Endothelial cell of umbilical vein (primary cell): ENCODE measurements at regions not wholly inside any gene's neighbourhood (a gene's known extent, or its start where the extent isn't known, plus 50 kb on each side); places are given as distances from the start of the nearest gene placed in this dataset.

ENCODE experiments used
- BruUV-seq: library from RNA; stranded (reverse); fragments of 400-500 nt; replicated peaks from 2 replicates; lab custom pipeline; 2021; lab: Mats Ljungman, UMichigan
- CTCF ChIA-PET: fragments of 300-600, 350-600 bp; sonication (Branson Sonifier 250); formaldehyde crosslinking; loops from one replicate; lab custom pipeline; 2021; ENCODE audit warnings: antibody characterized with exemption, inconsistent platforms; lab: Charles Lee
- POLR2A ChIA-PET: fragments of 300-600, 350-600 bp; sonication (Branson Sonifier 250); formaldehyde crosslinking; loops from one replicate; lab custom pipeline; 2021; ENCODE audit warnings: antibody characterized with exemption, inconsistent platforms; lab: Charles Lee
- DNase-seq: peaks from one replicate; pipeline ENCODE4 v3.0.0-alpha.2; 2011; ENCODE audit warnings: low read depth, low spot score
- FAIRE-seq: peaks from 2 replicates; lab custom pipeline; 2011; peaks lifted over from hg19 to GRCh38; lab: Jason Lieb, UNC
- H2AFZ ChIP-seq: 2 replicates; pipeline ENCODE4 v1.6.0; 2012; ENCODE audit warnings: low read depth, low read length, control low read depth, inconsistent platforms
- H3K27ac ChIP-seq: 2 replicates; pipeline ENCODE4 v1.5.1; 2011; ENCODE audit warnings: low read depth, mild to moderate bottlenecking, control low read depth, low read length, moderate library complexity; ENCODE audit not compliant: insufficient read depth
- H3K27me3 ChIP-seq, 2 experiments: 2 replicates each; pipeline versions ENCODE4 v1.6.0 to v1.6.1; 2011; ENCODE audit warnings: low read length in 2 of 2, mixed read lengths in 1 of 2; ENCODE audit not compliant: control insufficient read depth in 2 of 2, insufficient read depth in 2 of 2
- H3K36me3 ChIP-seq, 2 experiments: 2 replicates in 1 of 2; 3 replicates in 1 of 2; pipeline ENCODE4 v1.5.1; 2011; ENCODE audit warnings: low read length in 2 of 2, mild to moderate bottlenecking in 1 of 2, moderate library complexity in 1 of 2; ENCODE audit not compliant: control insufficient read depth in 2 of 2, insufficient read depth in 2 of 2; ENCODE audit errors: extremely low read depth in 1 of 2
- H3K4me1 ChIP-seq: 3 replicates; pipeline ENCODE4 v1.5.1; 2011; ENCODE audit warnings: mild to moderate bottlenecking, low read length; ENCODE audit not compliant: control insufficient read depth, insufficient read depth; ENCODE audit errors: extremely low read depth
- H3K4me2 ChIP-seq: 2 replicates; pipeline ENCODE4 v1.6.1; 2011; ENCODE audit warnings: low read length, control low read depth, mixed read lengths; ENCODE audit not compliant: insufficient read depth
- H3K4me3 ChIP-seq, 3 experiments: fragments of 200-600 bp in 1 of 3; sonication (generic), shearing (Covaris generic) in 1 of 3; replicated peaks in 1 of 3; 2 replicates each; pipeline ENCODE4 v1.5.1; 2011 to 2016; ENCODE audit warnings: control low read depth in 3 of 3, low read length in 3 of 3, mild to moderate bottlenecking in 2 of 3, inconsistent platforms in 1 of 3, low read depth in 1 of 3, moderate library complexity in 1 of 3; ENCODE audit not compliant: insufficient read depth in 1 of 3
- H3K79me2 ChIP-seq: 2 replicates; pipeline ENCODE4 v1.6.0; 2012; ENCODE audit warnings: low read length, inconsistent platforms; ENCODE audit not compliant: control insufficient read depth, insufficient read depth
- H3K9ac ChIP-seq: replicated peaks from 2 replicates; pipeline ENCODE3; 2011; ENCODE audit warnings: low read length, control low read depth; ENCODE audit not compliant: insufficient read depth; ENCODE audit errors: extremely low read depth
- H3K9me1 ChIP-seq: replicated peaks from 3 replicates; pipeline ENCODE4 v1.6.0; 2011; ENCODE audit warnings: mild to moderate bottlenecking, low read length; ENCODE audit not compliant: control insufficient read depth, insufficient read depth; ENCODE audit errors: extremely low read depth
- H3K9me3 ChIP-seq: replicated peaks from 2 replicates; pipeline ENCODE4 v1.5.1; 2012; ENCODE audit warnings: low read length, inconsistent platforms; ENCODE audit not compliant: control insufficient read depth, insufficient read depth
- H4K20me1 ChIP-seq: replicated peaks from 2 replicates; pipeline ENCODE3; 2011; ENCODE audit warnings: mild to moderate bottlenecking, low read length; ENCODE audit not compliant: control insufficient read depth, insufficient read depth; ENCODE audit errors: extremely low read depth
- CTCF ChIP-seq, 2 donors: IDR thresholded peaks; 1 replicate in 1 of 2; 2 replicates in 1 of 2; pipeline ENCODE4 v1.5.1; 2011; ENCODE audit warnings: low read length in 2 of 2, mild to moderate bottlenecking in 2 of 2, moderate library complexity in 2 of 2, control low read depth in 1 of 2, inconsistent platforms in 1 of 2, low read depth in 1 of 2; ENCODE audit not compliant: insufficient read depth in 1 of 2; ENCODE audit errors: extremely low read depth in 1 of 2
- EZH2 ChIP-seq: IDR thresholded peaks from 2 replicates; pipeline ENCODE4 v1.6.1; 2012; ENCODE audit warnings: borderline replicate concordance, low read depth, mild to moderate bottlenecking, moderate library complexity, low read length, inconsistent platforms; ENCODE audit not compliant: severe bottlenecking
- FOS ChIP-seq: IDR thresholded peaks from 2 replicates; pipeline ENCODE4 v1.6.1; 2011; ENCODE audit warnings: mild to moderate bottlenecking, low read length, moderate library complexity, borderline replicate concordance; ENCODE audit not compliant: insufficient read depth
- GATA2 ChIP-seq: IDR thresholded peaks from 2 replicates; pipeline ENCODE4 v1.7.0; 2011; ENCODE audit warnings: low read depth, mild to moderate bottlenecking, moderate library complexity, mixed read lengths, low read length; ENCODE audit not compliant: insufficient read length, insufficient read depth
- JUN ChIP-seq: IDR thresholded peaks from 2 replicates; pipeline ENCODE4 v1.6.1; 2011; ENCODE audit warnings: borderline replicate concordance, low read depth; ENCODE audit not compliant: insufficient read length, insufficient read depth
- MAX ChIP-seq: IDR thresholded peaks from 2 replicates; pipeline ENCODE4 v1.6.1; 2011; ENCODE audit not compliant: insufficient read depth, insufficient read length
- MYC ChIP-seq: IDR thresholded peaks from one replicate; pipeline ENCODE4 v1.6.1; 2011; ENCODE audit warnings: mild to moderate bottlenecking, low read depth, low read length
- POLR2A ChIP-seq: IDR thresholded peaks from 2 replicates; pipeline ENCODE4 v1.6.1; 2012; ENCODE audit warnings: low read depth, mild to moderate bottlenecking, control low read depth, low read length
- POLR2AphosphoS5 ChIP-seq: IDR thresholded peaks from 2 replicates; pipeline ENCODE4 v1.6.1; 2012; ENCODE audit warnings: low read depth, mild to moderate bottlenecking, control low read depth, low read length, moderate library complexity; ENCODE audit not compliant: insufficient read depth
- dilution Hi-C: fragments of 300-500 bp; cut with MboI; formaldehyde crosslinking; loops from one replicate; pipeline ENCODE4 v1.15.0; 2019; ENCODE audit warnings: low sequenced_read_pairs; ENCODE audit not compliant: extremely low pct_ligation_motif_present
- intact Hi-C: fragments of 100-400 bp; cut with micrococcal nuclease; formaldehyde crosslinking; loops from one replicate; pipeline ENCODE4 v1.10.0; 2022

GRCh38 chr5:11973469-11973868 is 69.2 kb upstream of the CTNND2 start:
- H3K36me3 ChIP-seq: no peaks in the 10 kb centered on the region
- H3K9me3 ChIP-seq: no peaks in the 10 kb centered on the region
- H3K9ac ChIP-seq: no peak overlapping the region
- no peaks in the 10 kb centered on the region for H3K27me3 ChIP-seq
- H3K79me2 ChIP-seq: no peaks in the 10 kb centered on the region
- dilution Hi-C loops (no loop called here), intact Hi-C loops (no loop called here)
- H3K4me1 ChIP-seq: no peaks in the 10 kb centered on the region
- no peaks in the 10 kb centered on the region for H4K20me1 ChIP-seq
- H3K4me3 ChIP-seq: no peak overlapping the region
- BruUV-seq: no TSS peak
- DNase-seq (no peak), FAIRE-seq (no peak)
- no peak overlapping the region for H3K27ac ChIP-seq
- H3K4me2 ChIP-seq: no peak overlapping the region
- TF ChIP-seq POLR2AphosphoS5: no peak
- TF ChIP-seq MAX: no peak
- ChIA-PET POLR2A (no interaction called here), CTCF (no interaction called here)
- no peaks in the 10 kb centered on the region for H3K9me1 ChIP-seq
- no peak overlapping the region for H2AFZ ChIP-seq

GRCh38 chr5:11963227-11963626 is 59.0 kb upstream of the CTNND2 start:
- no peak overlapping the region for H3K4me3 ChIP-seq
- no peak for FAIRE-seq
- no peak overlapping the region for H3K4me2 ChIP-seq
- no peaks in the 10 kb centered on the region for H3K79me2 ChIP-seq
- CTCF ChIA-PET: no interaction called here
- dilution Hi-C loops (no loop called here), intact Hi-C loops (no loop called here)
- no TSS peak for BruUV-seq
- H2AFZ ChIP-seq: no peak overlapping the region
- H3K36me3 ChIP-seq: no peaks in the 10 kb centered on the region
- TF ChIP-seq MAX (no peak), CTCF (IDR thresholded peaks at IDR 0.05; ENCODE audit: extremely low read depth in 1 of 2, insufficient read depth in 1 of 2, low read depth in 1 of 2, low read length in 2 of 2) (no peak), POLR2AphosphoS5 (no peak), EZH2 (no peak), JUN (no peak), POLR2A (no peak), MYC (no peak), GATA2 (no peak), FOS (no peak)
- H3K9me1 ChIP-seq: no peaks in the 10 kb centered on the region
- DNase-seq: no peak
- no peaks in the 10 kb centered on the region for H3K27me3 ChIP-seq
- no peaks in the 10 kb centered on the region for H4K20me1 ChIP-seq
- H3K4me1 ChIP-seq: no peaks in the 10 kb centered on the region
- POLR2A ChIA-PET: no interaction called here
- no peak overlapping the region for H3K27ac ChIP-seq
- H3K9me3 ChIP-seq: no peaks in the 10 kb centered on the region
- no peak overlapping the region for H3K9ac ChIP-seq
